ENCODE measurements at regions not wholly inside any gene's neighbourhood (a gene's known extent, or its start where the extent isn't known, plus 50 kb on each side); places are given as distances from the start of the nearest gene placed in this dataset.

GRCh38 chr2:198749364-198749763 lies 708.4 kb downstream of the SATB2 start:
- DNase-seq (ENCODE audit: low read depth, low spot score): no peak
- no peaks in the 10 kb centered on the region for H3K4me1 Mint-ChIP-seq

GRCh38 chr2:198731842-198732399 lies 725.8 kb downstream of the SATB2 start:
- DNase-seq (ENCODE audit: low read depth, low spot score): no peak
- no peaks in the 10 kb centered on the region for H3K27me3 Mint-ChIP-seq (ENCODE audit: low read depth)
- no peaks in the 10 kb centered on the region for H3K36me3 Mint-ChIP-seq (ENCODE audit: low read depth)
- no peak overlapping the region for H3K27ac Mint-ChIP-seq (ENCODE audit: unreplicated experiment)
- TF ChIP-seq CTCF (conservative IDR thresholded peaks at IDR 0.05): no peak
- H3K4me1 Mint-ChIP-seq: peaks cover 4% of the 10 kb centered on the region
- H3K9me3 Mint-ChIP-seq: no peaks in the 10 kb centered on the region
- no peak overlapping the region for H3K4me3 Mint-ChIP-seq

More at GRCh38 chr2:198749364-198749763, 708.4 kb downstream of the SATB2 start:
- H3K27me3 Mint-ChIP-seq (ENCODE audit: low read depth): no peaks in the 10 kb centered on the region
- no peak overlapping the region for H3K4me3 Mint-ChIP-seq
- H3K27ac Mint-ChIP-seq (ENCODE audit: unreplicated experiment): no peak overlapping the region
- H3K36me3 Mint-ChIP-seq (ENCODE audit: low read depth): no peaks in the 10 kb centered on the region
- H3K9me3 Mint-ChIP-seq: no peaks in the 10 kb centered on the region
- no peak for TF ChIP-seq CTCF (conservative IDR thresholded peaks at IDR 0.05)

- no peak for DNase-seq (ENCODE audit: low read depth, low spot score)
- no peaks in the 10 kb centered on the region for H3K9me3 Mint-ChIP-seq
- peaks cover 3% of the 10 kb centered on the region for H3K27me3 Mint-ChIP-seq (ENCODE audit: low read depth)
- no peak overlapping the region for H3K27ac Mint-ChIP-seq (ENCODE audit: unreplicated experiment)
- no peak overlapping the region for H3K4me3 Mint-ChIP-seq
- H3K4me1 Mint-ChIP-seq: no peaks in the 10 kb centered on the region
- no peak for TF ChIP-seq CTCF (conservative IDR thresholded peaks at IDR 0.05)
- H3K36me3 Mint-ChIP-seq (ENCODE audit: low read depth): no peaks in the 10 kb centered on the region
These were observed 737.5 kb downstream of the SATB2 start for GRCh38 chr2:198720266-198720665.

GRCh38 chr2:198717451-198717850 lies 740.3 kb downstream of the SATB2 start:
- Mint-ChIP-seq H3K4me1 (no peaks in the 10 kb centered on the region), H3K36me3 (ENCODE audit: low read depth) (no peaks in the 10 kb centered on the region), H3K9me3 (no peaks in the 10 kb centered on the region), H3K27ac (ENCODE audit: unreplicated experiment) (no peak overlapping the region), H3K4me3 (no peak overlapping the region), H3K27me3 (ENCODE audit: low read depth) (peaks cover 3% of the 10 kb centered on the region)
- no peak for DNase-seq (ENCODE audit: low read depth, low spot score)
- TF ChIP-seq CTCF (conservative IDR thresholded peaks at IDR 0.05): no peak

- TF ChIP-seq CTCF (conservative IDR thresholded peaks at IDR 0.05): no peak
- Mint-ChIP-seq H3K27ac (ENCODE audit: unreplicated experiment) (no peak overlapping the region), H3K4me1 (no peaks in the 10 kb centered on the region), H3K36me3 (ENCODE audit: low read depth) (no peaks in the 10 kb centered on the region), H3K27me3 (ENCODE audit: low read depth) (peaks cover 3% of the 10 kb centered on the region), H3K9me3 (no peaks in the 10 kb centered on the region), H3K4me3 (no peak overlapping the region)
- no peak for DNase-seq (ENCODE audit: low read depth, low spot score)
These were observed 742.4 kb downstream of the SATB2 start for GRCh38 chr2:198715302-198715835.
